Stomach smooth muscle (tissue), 2 donors: ENCODE measurements at regions not wholly inside any gene's neighbourhood (a gene's known extent, or its start where the extent isn't known, plus 50 kb on each side); places are given as distances from the start of the nearest gene placed in this dataset.

Source experiments
- H3K27ac ChIP-seq: one replicate; pipeline ENCODE4 v1.7.0; 2013; ENCODE audit warnings: mild to moderate bottlenecking, low read length, inconsistent platforms
- H3K27me3 ChIP-seq, 2 donors: one replicate each; pipeline ENCODE4 v1.7.0; 2013; ENCODE audit warnings: low read length in 2 of 2; ENCODE audit not compliant: insufficient read depth in 2 of 2, control insufficient read depth in 1 of 2
- H3K36me3 ChIP-seq, 2 donors: one replicate each; pipeline ENCODE4 v1.7.0; 2013; ENCODE audit warnings: low read length in 2 of 2; ENCODE audit not compliant: control insufficient read depth in 2 of 2, insufficient read depth in 2 of 2
- H3K4me1 ChIP-seq: one replicate; pipeline ENCODE4 v1.7.0; 2013; ENCODE audit warnings: low read length; ENCODE audit not compliant: control insufficient read depth, insufficient read depth
- H3K4me3 ChIP-seq, 2 donors: one replicate each; pipeline ENCODE4 v1.7.0; 2013; ENCODE audit warnings: low read length in 2 of 2
- H3K9ac ChIP-seq, 2 donors: one replicate each; pipeline ENCODE4 v1.7.0; 2013; ENCODE audit warnings: low read length in 2 of 2, mild to moderate bottlenecking in 1 of 2
- H3K9me3 ChIP-seq, 2 donors: one replicate each; pipeline ENCODE4 v1.7.0; 2013; ENCODE audit warnings: low read length in 2 of 2; ENCODE audit not compliant: control insufficient read depth in 2 of 2
- donor health status: healthy.
- donor health status: Pancreatic carcinoma.

DNA sequence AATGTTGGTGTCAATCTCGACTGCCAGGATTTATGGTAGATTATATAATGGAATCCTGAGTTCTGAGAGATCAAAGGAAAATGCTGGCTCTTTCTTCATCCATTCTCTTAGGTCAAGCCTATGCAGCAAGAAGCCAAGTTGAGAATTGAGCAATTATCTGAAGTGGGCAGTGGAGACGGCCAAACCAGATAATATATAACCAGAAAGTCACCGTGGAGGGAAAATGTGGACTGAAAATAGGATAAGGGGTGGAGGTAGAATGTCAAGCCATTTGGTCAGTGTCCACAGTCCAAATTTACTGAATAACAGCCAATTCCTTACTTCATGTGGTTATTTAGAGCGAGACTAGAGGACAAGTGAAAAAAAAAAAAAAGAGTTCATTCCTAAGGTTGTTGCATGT lies 107.8 kb upstream of the ESR1 start:
- no peak overlapping the region for H3K27ac ChIP-seq
- H3K9me3 ChIP-seq: no peaks in the 10 kb centered on the region
- H3K4me3 ChIP-seq: no peak overlapping the region
- no peak overlapping the region for H3K9ac ChIP-seq
- no peaks in the 10 kb centered on the region for H3K27me3 ChIP-seq
- no peaks in the 10 kb centered on the region for H3K4me1 ChIP-seq
- H3K36me3 ChIP-seq: no peaks in the 10 kb centered on the region

DNA sequence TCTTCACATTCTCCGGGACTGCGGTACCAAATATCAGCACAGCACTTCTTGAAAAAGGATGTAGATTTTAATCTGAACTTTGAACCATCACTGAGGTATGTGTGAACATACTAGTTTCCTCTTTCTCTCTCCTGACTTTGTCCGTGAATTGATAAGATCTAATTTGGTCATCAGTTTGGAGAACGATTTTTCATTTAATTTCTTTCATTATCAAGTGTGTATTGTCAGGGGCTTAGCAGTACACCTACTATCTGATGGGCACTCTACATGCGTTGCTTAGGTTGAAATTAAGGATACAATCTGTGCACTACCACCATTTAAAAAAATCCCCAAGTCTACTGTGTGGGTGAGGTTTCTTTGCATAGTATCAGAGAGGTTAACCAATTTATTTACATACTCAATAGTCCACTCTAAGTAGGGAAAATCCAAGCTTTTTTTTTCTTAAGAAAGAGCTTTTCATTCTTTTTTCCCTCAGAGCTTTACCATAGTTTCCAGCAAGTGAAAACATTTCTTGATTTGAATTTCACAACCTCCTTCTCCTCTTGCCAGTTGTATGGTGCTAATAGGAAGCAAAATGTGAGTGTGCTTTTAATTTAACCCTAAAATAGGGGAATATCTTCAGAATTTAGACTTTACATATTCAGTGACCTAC lies 105.4 kb upstream of the ESR1 start:
- H3K36me3 ChIP-seq: no peaks in the 10 kb centered on the region
- H3K9me3 ChIP-seq: no peaks in the 10 kb centered on the region
- no peaks in the 10 kb centered on the region for H3K27me3 ChIP-seq
- H3K27ac ChIP-seq: no peak overlapping the region
- H3K4me3 ChIP-seq: no peak overlapping the region
- H3K4me1 ChIP-seq: no peaks in the 10 kb centered on the region
- H3K9ac ChIP-seq: no peak overlapping the region

- Histone ChIP-seq H3K27ac (no peak overlapping the region), H3K27me3 (no peaks in the 10 kb centered on the region), H3K4me1 (no peaks in the 10 kb centered on the region), H3K36me3 (no peaks in the 10 kb centered on the region), H3K9me3 (no peaks in the 10 kb centered on the region), H3K9ac (no peak overlapping the region), H3K4me3 (no peak overlapping the region)
These were observed 104.4 kb upstream of the ESR1 start for GRCh38 chr6:151702851-151703658.

GRCh38 chr6:151704383-151704782 lies 103.1 kb upstream of the ESR1 start:
- no peaks in the 10 kb centered on the region for H3K27me3 ChIP-seq
- no peaks in the 10 kb centered on the region for H3K36me3 ChIP-seq
- no peak overlapping the region for H3K27ac ChIP-seq
- no peaks in the 10 kb centered on the region for H3K9me3 ChIP-seq
- H3K4me1 ChIP-seq: no peaks in the 10 kb centered on the region
- no peak overlapping the region for H3K9ac ChIP-seq
- H3K4me3 ChIP-seq: no peak overlapping the region

DNA sequence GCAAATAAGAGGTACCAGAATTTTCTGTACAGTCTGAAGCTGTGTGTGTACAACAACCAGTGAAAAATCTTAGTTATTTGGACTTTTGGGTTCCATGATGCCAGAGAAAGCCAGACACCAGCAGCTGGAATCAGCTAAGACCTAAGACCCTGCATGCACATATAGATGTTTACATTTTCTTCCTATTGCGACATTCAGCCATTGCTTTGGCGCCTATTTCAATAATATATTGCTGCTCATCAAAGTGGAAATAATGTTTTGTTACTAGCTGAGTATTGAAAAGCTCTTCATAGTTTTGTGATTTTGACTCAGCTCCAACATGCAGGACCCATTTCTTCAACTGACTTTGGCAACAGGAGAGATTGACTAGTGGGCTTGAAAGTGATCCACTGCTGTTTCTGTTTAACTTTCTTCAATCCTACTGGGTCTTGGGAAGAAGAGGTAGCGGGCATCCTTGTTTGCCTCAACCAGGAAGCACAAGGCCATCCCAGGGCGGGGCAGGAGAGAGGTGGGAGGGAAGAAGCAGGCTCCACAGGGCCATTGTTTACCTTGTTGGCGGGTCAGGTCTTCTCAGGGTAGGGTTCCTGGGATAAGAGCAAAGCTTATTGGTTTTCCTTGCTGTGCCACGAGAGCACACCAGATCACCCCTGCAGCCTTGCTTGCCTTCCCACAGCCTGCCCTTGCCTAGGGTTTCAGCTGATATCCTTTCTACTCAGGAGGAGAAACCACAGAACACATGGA lies 101.3 kb upstream of the ESR1 start:
- Histone ChIP-seq H3K27me3 (no peaks in the 10 kb centered on the region), H3K4me1 (no peaks in the 10 kb centered on the region), H3K27ac (no peak overlapping the region), H3K4me3 (no peak overlapping the region), H3K9me3 (no peaks in the 10 kb centered on the region), H3K36me3 (no peaks in the 10 kb centered on the region), H3K9ac (no peak overlapping the region)

- no peaks in the 10 kb centered on the region for H3K36me3 ChIP-seq
- H3K4me1 ChIP-seq: no peaks in the 10 kb centered on the region
- no peak overlapping the region for H3K27ac ChIP-seq
- no peaks in the 10 kb centered on the region for H3K9me3 ChIP-seq
- no peak overlapping the region for H3K4me3 ChIP-seq
- H3K9ac ChIP-seq: no peak overlapping the region
- no peaks in the 10 kb centered on the region for H3K27me3 ChIP-seq
These were observed 98.2 kb upstream of the ESR1 start for GRCh38 chr6:151709329-151709728.

- Histone ChIP-seq H3K9me3 (no peaks in the 10 kb centered on the region), H3K36me3 (no peaks in the 10 kb centered on the region), H3K9ac (no peak overlapping the region), H3K27me3 (no peaks in the 10 kb centered on the region), H3K27ac (no peak overlapping the region), H3K4me1 (no peaks in the 10 kb centered on the region), H3K4me3 (no peak overlapping the region)
These were observed 91.0 kb upstream of the ESR1 start for GRCh38 chr6:151716526-151716932.

- H3K27me3 ChIP-seq: no peaks in the 10 kb centered on the region
- H3K27ac ChIP-seq: no peak overlapping the region
These were observed 88.4 kb upstream of the ESR1 start for GRCh38 chr6:151719070-151719469.

DNA sequence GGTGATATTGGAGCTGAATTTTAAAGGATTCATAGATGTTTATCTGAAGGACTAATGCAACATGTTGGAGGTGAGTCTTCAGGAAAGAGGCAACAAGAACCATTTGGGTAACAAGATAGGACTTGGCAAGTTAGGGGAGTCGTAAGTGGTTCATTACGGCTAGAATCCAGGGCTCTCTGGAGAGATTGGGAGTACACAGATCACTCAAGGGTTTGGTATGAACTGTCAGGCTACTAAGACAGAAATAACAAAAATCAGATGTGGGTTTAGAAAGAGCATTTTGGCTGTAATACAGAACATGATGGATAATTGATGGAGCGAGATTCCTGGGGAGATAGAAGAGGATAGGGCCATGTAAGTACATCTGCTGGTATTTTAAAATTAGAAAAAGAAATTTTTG lies 86.3 kb upstream of the ESR1 start:
- Histone ChIP-seq H3K4me1 (no peaks in the 10 kb centered on the region), H3K9me3 (no peaks in the 10 kb centered on the region), H3K27me3 (no peaks in the 10 kb centered on the region), H3K36me3 (no peaks in the 10 kb centered on the region), H3K27ac (no peak overlapping the region), H3K9ac (no peak overlapping the region), H3K4me3 (no peak overlapping the region)

More at GRCh38 chr6:151719070-151719469, 88.4 kb upstream of the ESR1 start:
- Histone ChIP-seq H3K9me3 (no peaks in the 10 kb centered on the region), H3K9ac (no peak overlapping the region), H3K36me3 (no peaks in the 10 kb centered on the region), H3K4me1 (no peaks in the 10 kb centered on the region), H3K4me3 (no peak overlapping the region)

GRCh38 chr6:151721671-151722070 lies 85.8 kb upstream of the ESR1 start:
- H3K27ac ChIP-seq: no peak overlapping the region
- no peaks in the 10 kb centered on the region for H3K27me3 ChIP-seq
- H3K9ac ChIP-seq: no peak overlapping the region
- no peak overlapping the region for H3K4me3 ChIP-seq
- H3K4me1 ChIP-seq: no peaks in the 10 kb centered on the region
- no peaks in the 10 kb centered on the region for H3K9me3 ChIP-seq
- no peaks in the 10 kb centered on the region for H3K36me3 ChIP-seq
